HL-60 (cell line): ENCODE measurements at regions not wholly inside any gene's neighbourhood (a gene's known extent, or its start where the extent isn't known, plus 50 kb on each side); places are given as distances from the start of the nearest gene placed in this dataset.

Experiments used
- DNase-seq, 2 experiments: peaks; one replicate each; pipeline ENCODE4 v3.0.0-alpha.2; 2010 to 2020; ENCODE audit warnings: low read depth in 1 of 2, low spot score in 1 of 2
- H3K27ac ChIP-seq: fragments of 250-450 bp; sonication (Bioruptor Pico); replicated peaks from 2 replicates; pipeline ENCODE4 v1.5.1; 2020; ENCODE audit warnings: mild to moderate bottlenecking, moderate library complexity
- H3K27me3 ChIP-seq: fragments of 250-450 bp; sonication (Bioruptor Pico); 2 replicates; pipeline ENCODE4 v1.5.1; 2021; ENCODE audit warnings: mild to moderate bottlenecking, moderate library complexity; ENCODE audit not compliant: insufficient read depth, poor library complexity, severe bottlenecking
- H3K4me3 ChIP-seq: replicated peaks from 2 replicates; pipeline ENCODE4 v1.5.1; 2011; ENCODE audit warnings: mild to moderate bottlenecking, control low read depth, low read length; ENCODE audit not compliant: insufficient read depth
- CTCF ChIP-seq: IDR thresholded peaks from one replicate; pipeline ENCODE4 v1.5.1; 2011; ENCODE audit warnings: low read length, control low read depth, inconsistent platforms; ENCODE audit not compliant: insufficient read depth
- GABPA ChIP-seq: IDR thresholded peaks from 2 replicates; pipeline ENCODE4 v1.6.1; 2012; ENCODE audit warnings: low read depth
- POLR2AphosphoS5 ChIP-seq: IDR thresholded peaks from 2 replicates; pipeline ENCODE4 v1.6.1; 2012; ENCODE audit warnings: low read depth
- REST ChIP-seq: IDR thresholded peaks from 2 replicates; pipeline ENCODE4 v1.6.1; 2012; ENCODE audit warnings: low read depth; ENCODE audit not compliant: insufficient replicate concordance
- SPI1 ChIP-seq: IDR thresholded peaks from 2 replicates; pipeline ENCODE4 v1.6.1; 2012; ENCODE audit warnings: low read depth, mild to moderate bottlenecking, borderline replicate concordance

GRCh38 chr6:40893021-40893420, 146.0 kb downstream of the UNC5CL start:
- Histone ChIP-seq H3K4me3 (no peak overlapping the region), H3K27me3 (no peaks in the 10 kb centered on the region), H3K27ac (no peak overlapping the region)
- no peak for DNase-seq
- no peak for TF ChIP-seq REST
- no peak for TF ChIP-seq GABPA
- no peak for TF ChIP-seq CTCF
- TF ChIP-seq POLR2AphosphoS5, result no peak
- no peak for TF ChIP-seq SPI1

GRCh38 chr6:40892223-40892622, 146.8 kb downstream of the UNC5CL start:
- no peak for DNase-seq
- H3K27ac ChIP-seq, result no peak overlapping the region
- TF ChIP-seq SPI1 (no peak), REST (no peak), CTCF (no peak), GABPA (no peak), POLR2AphosphoS5 (no peak)
- no peaks in the 10 kb centered on the region for H3K27me3 ChIP-seq
- H3K4me3 ChIP-seq, result no peak overlapping the region

- no peak overlapping the region for H3K27ac ChIP-seq
- no peak overlapping the region for H3K4me3 ChIP-seq
- H3K27me3 ChIP-seq, result no peaks in the 10 kb centered on the region
- TF ChIP-seq SPI1 (no peak), REST (no peak), POLR2AphosphoS5 (no peak), GABPA (no peak), CTCF (no peak)
- no peak for DNase-seq
Measured at GRCh38 chr6:40891686-40892085, 147.3 kb downstream of the UNC5CL start.
